ENCODE measurements at regions not wholly inside any gene's neighbourhood (a gene's known extent, or its start where the extent isn't known, plus 50 kb on each side); places are given as distances from the start of the nearest gene placed in this dataset.

DNA sequence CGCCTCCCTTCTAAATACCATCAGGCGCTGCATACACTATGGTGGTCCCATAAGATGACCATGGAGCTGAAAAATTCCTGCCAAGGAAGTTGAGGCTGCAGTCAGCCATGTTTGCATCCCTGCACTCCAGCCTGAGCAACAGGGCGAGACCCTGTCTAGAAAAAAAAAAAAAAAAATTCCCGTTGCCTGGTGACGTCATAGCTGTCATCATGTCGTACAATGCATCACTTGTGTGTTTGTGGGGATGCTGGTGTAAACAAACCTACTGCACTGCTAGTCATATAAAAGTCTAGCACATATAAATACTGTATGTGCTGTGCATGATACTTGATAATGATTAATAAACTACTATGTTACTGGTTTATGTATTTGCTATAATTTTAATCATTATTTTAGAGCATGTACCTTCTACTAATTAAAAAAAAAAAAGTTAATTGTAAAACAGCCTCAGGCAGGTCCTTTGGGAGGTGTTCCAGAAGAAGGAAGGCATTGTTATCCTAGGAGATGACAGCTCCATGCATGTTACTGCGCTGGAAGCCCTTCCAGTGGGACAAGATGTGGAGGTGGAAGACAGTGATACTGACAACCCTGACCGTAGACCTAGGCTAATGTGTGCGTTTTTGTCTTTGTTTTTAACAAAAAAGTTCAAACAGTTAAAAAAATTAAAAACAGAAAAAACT lies 132.6 kb downstream of the BANF2 start:
- H3K27me3 ChIP-seq (ENCODE audit: control insufficient read depth in 3 of 3, insufficient read depth in 3 of 3, low read length in 2 of 3): no peaks in the 10 kb centered on the region
- no peak overlapping the region for H3K9ac ChIP-seq (ENCODE audit: insufficient read depth in 1 of 2, low read length in 2 of 2)
- ATAC-seq (ENCODE audit: insufficient read depth, low FRiP score): no peak
- H3K36me3 ChIP-seq (ENCODE audit: control insufficient read depth in 4 of 4, insufficient read depth in 4 of 4, low read length in 4 of 4): no peaks in the 10 kb centered on the region
- H3K4me1 ChIP-seq (ENCODE audit: control insufficient read depth in 5 of 5, insufficient read depth in 5 of 5, low read length in 5 of 5): peaks cover 4 to 27% (median 8%) of the 10 kb centered on the region in 5 donors
- no peak for DNase-seq
- no peak for TF ChIP-seq CTCF (IDR thresholded peaks at IDR 0.05; ENCODE audit: control extremely low read depth, extremely low read depth)
- H3K9me3 ChIP-seq (ENCODE audit: control insufficient read depth in 4 of 4, insufficient read depth in 3 of 4, low read length in 3 of 4): no peaks in the 10 kb centered on the region
- 86% methylated on average over 9 of the region's 9 CpGs for WGBS, 2 donors
- H3K27ac ChIP-seq (ENCODE audit: low read depth in 1 of 2, low read length in 1 of 2): no peak overlapping the region
- H3K4me3 ChIP-seq: no peak overlapping the region

- Histone ChIP-seq H3K27me3 (ENCODE audit: control insufficient read depth in 3 of 3, insufficient read depth in 3 of 3, low read length in 2 of 3) (no peaks in the 10 kb centered on the region), H3K36me3 (ENCODE audit: control insufficient read depth in 4 of 4, insufficient read depth in 4 of 4, low read length in 4 of 4) (no peaks in the 10 kb centered on the region), H3K9me3 (ENCODE audit: control insufficient read depth in 4 of 4, insufficient read depth in 3 of 4, low read length in 3 of 4) (no peaks in the 10 kb centered on the region), H3K27ac (ENCODE audit: low read depth in 1 of 2, low read length in 1 of 2) (no peak overlapping the region), H3K4me1 (ENCODE audit: control insufficient read depth in 5 of 5, insufficient read depth in 5 of 5, low read length in 5 of 5) (peaks cover 0 to 37% (median 9%) of the 10 kb centered on the region in 5 donors), H3K4me3 (no peak overlapping the region), H3K9ac (ENCODE audit: insufficient read depth in 1 of 2, low read length in 2 of 2) (no peak overlapping the region)
- no peak for TF ChIP-seq CTCF (IDR thresholded peaks at IDR 0.05; ENCODE audit: control extremely low read depth, extremely low read depth)
- ATAC-seq (ENCODE audit: insufficient read depth, low FRiP score): no peak
- DNase-seq: no peak
- 92 to 93% methylated on average over 6 of the region's 6 CpGs for WGBS, 2 donors
Observed at GRCh38 chr20:17828598-17829144, 128.9 kb downstream of the BANF2 start.

DNA sequence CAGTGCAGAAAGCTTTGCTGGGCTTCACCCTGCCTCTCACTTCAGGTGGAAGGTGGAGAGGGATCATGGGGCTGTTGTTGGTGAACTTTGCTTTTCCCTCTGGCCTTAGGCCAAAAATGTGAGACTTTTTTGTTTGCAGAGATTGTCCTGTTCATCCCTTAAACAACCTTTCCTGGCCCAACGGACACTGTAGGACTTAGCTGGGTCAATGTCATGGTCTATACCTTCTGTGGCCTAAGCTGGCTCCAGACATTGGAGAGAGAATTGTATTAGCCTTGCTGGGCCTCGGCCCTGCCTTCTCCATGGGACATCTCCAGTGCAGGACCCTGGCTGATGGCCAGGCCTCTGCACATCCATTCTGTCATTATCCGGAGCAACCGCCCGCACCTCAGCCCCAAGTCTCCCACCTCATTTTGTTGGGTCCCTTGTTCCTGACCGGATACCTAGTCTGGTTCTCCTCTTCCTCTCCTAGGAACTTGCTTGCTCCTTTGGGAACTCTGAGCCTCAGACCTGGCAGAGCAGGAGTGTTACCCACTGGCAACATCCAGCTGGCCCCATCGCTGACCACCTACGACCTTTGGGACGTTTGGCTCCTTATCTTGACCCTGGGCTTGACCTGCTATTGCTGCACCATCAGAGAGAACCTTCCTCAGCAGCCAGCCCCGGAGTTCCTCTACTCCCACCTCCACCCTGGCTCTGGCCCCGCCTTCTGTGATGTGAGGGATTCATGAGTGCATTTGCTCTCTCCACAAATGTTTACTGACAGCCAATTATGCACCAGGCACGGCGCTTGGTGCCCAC lies 128.2 kb downstream of the BANF2 start:
- Histone ChIP-seq H3K27me3 (ENCODE audit: control insufficient read depth in 3 of 3, insufficient read depth in 3 of 3, low read length in 2 of 3) (no peaks in the 10 kb centered on the region), H3K9me3 (ENCODE audit: control insufficient read depth in 4 of 4, insufficient read depth in 3 of 4, low read length in 3 of 4) (no peaks in the 10 kb centered on the region), H3K4me1 (ENCODE audit: control insufficient read depth in 5 of 5, insufficient read depth in 5 of 5, low read length in 5 of 5) (peaks cover 0 to 44% (median 13%) of the 10 kb centered on the region in 5 donors), H3K4me3 (no peak overlapping the region), H3K27ac (ENCODE audit: low read depth in 1 of 2, low read length in 1 of 2) (no peak overlapping the region), H3K36me3 (ENCODE audit: control insufficient read depth in 4 of 4, insufficient read depth in 4 of 4, low read length in 4 of 4) (no peaks in the 10 kb centered on the region), H3K9ac (ENCODE audit: insufficient read depth in 1 of 2, low read length in 2 of 2) (no peak overlapping the region)
- DNase-seq (no peak), ATAC-seq (ENCODE audit: insufficient read depth, low FRiP score) (no peak)
- WGBS, 2 donors: 87 to 91% methylated on average over 13 of the region's 13 CpGs
- no peak for TF ChIP-seq CTCF (IDR thresholded peaks at IDR 0.05; ENCODE audit: control extremely low read depth, extremely low read depth)
